ENCODE measurements at regions not wholly inside any gene's neighbourhood (a gene's known extent, or its start where the extent isn't known, plus 50 kb on each side); places are given as distances from the start of the nearest gene placed in this dataset.
"Not testable (repeated sequence)": the region's sequence is repeated elsewhere in the genome, so short reads cannot be mapped to it uniquely, and the experiment has no call there.

- BruUV-seq (replicated peaks): no TSS peak
- Histone ChIP-seq H3K9me3 (no peaks in the 10 kb centered on the region), H3K36me3 (ENCODE audit: control insufficient read depth, insufficient read depth, low read length) (no peaks in the 10 kb centered on the region), H3K4me1 (no peaks in the 10 kb centered on the region), H3K27me3 (replicated peaks; ENCODE audit: control insufficient read depth, insufficient read depth, low read length) (no peaks in the 10 kb centered on the region), H3K4me3 (ENCODE audit: low read depth, low read length) (no peak overlapping the region)
- DNase-seq: no peak
- Mint-ChIP-seq H3K4me1 (ENCODE audit: low read depth, unreplicated experiment) (no peaks in the 10 kb centered on the region), H3K27me3 (ENCODE audit: insufficient read depth, unreplicated experiment) (peaks cover 27% of the 10 kb centered on the region), H3K36me3 (ENCODE audit: insufficient read depth, unreplicated experiment) (no peaks in the 10 kb centered on the region), H3K9me3 (ENCODE audit: unreplicated experiment) (no peaks in the 10 kb centered on the region), H3K27ac (ENCODE audit: unreplicated experiment) (no peak overlapping the region), H3K4me3 (ENCODE audit: unreplicated experiment) (no peak overlapping the region)
- POLR2A ChIA-PET: no interaction called here
- CTCF ChIA-PET: no interaction called here
- TF ChIP-seq, protein P1, sequence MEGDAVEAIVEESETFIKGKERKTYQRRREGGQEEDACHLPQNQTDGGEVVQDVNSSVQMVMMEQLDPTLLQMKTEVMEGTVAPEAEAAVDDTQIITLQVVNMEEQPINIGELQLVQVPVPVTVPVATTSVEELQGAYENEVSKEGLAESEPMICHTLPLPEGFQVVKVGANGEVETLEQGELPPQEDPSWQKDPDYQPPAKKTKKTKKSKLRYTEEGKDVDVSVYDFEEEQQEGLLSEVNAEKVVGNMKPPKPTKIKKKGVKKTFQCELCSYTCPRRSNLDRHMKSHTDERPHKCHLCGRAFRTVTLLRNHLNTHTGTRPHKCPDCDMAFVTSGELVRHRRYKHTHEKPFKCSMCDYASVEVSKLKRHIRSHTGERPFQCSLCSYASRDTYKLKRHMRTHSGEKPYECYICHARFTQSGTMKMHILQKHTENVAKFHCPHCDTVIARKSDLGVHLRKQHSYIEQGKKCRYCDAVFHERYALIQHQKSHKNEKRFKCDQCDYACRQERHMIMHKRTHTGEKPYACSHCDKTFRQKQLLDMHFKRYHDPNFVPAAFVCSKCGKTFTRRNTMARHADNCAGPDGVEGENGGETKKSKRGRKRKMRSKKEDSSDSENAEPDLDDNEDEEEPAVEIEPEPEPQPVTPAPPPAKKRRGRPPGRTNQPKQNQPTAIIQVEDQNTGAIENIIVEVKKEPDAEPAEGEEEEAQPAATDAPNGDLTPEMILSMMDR (IDR thresholded peaks at IDR 0.05; ENCODE audit: insufficient read depth in 1 of 2, low read depth in 1 of 2, low read length in 1 of 2, severe bottlenecking in 1 of 2, unreplicated experiment in 1 of 2): no peak
- intact Hi-C loops (cut with micrococcal nuclease; ENCODE audit: unreplicated experiment): no loop called here
These were observed 108.5 kb upstream of the SPACA7 start for GRCh38 chr13:112267660-112268059.

GRCh38 chr13:112270951-112271350, 105.2 kb upstream of the SPACA7 start:
- no peak for DNase-seq
- no peaks in the 10 kb centered on the region for H3K36me3 ChIP-seq (ENCODE audit: control insufficient read depth, insufficient read depth, low read length)
- peaks cover 38% of the 10 kb centered on the region for H3K27me3 Mint-ChIP-seq (ENCODE audit: insufficient read depth, unreplicated experiment)
- H3K36me3 Mint-ChIP-seq (ENCODE audit: insufficient read depth, unreplicated experiment): no peaks in the 10 kb centered on the region
- no peaks in the 10 kb centered on the region for H3K4me1 ChIP-seq
- intact Hi-C loops (cut with micrococcal nuclease; ENCODE audit: unreplicated experiment): no loop called here
- H3K4me3 ChIP-seq (ENCODE audit: low read depth, low read length): no peak overlapping the region
- no peaks in the 10 kb centered on the region for H3K27me3 ChIP-seq (replicated peaks; ENCODE audit: control insufficient read depth, insufficient read depth, low read length)
- H3K9me3 ChIP-seq: no peaks in the 10 kb centered on the region
- no TSS peak for BruUV-seq (replicated peaks)
- no peaks in the 10 kb centered on the region for H3K4me1 Mint-ChIP-seq (ENCODE audit: low read depth, unreplicated experiment)
- H3K4me3 Mint-ChIP-seq (ENCODE audit: unreplicated experiment): no peak overlapping the region
- POLR2A ChIA-PET: no interaction called here
- no peaks in the 10 kb centered on the region for H3K9me3 Mint-ChIP-seq (ENCODE audit: unreplicated experiment)
- TF ChIP-seq, protein P1 (IDR thresholded peaks at IDR 0.05; ENCODE audit: insufficient read depth in 1 of 2, low read depth in 1 of 2, low read length in 1 of 2, severe bottlenecking in 1 of 2, unreplicated experiment in 1 of 2): no peak
- CTCF ChIA-PET: no interaction called here
- no peak overlapping the region for H3K27ac Mint-ChIP-seq (ENCODE audit: unreplicated experiment)

DNA sequence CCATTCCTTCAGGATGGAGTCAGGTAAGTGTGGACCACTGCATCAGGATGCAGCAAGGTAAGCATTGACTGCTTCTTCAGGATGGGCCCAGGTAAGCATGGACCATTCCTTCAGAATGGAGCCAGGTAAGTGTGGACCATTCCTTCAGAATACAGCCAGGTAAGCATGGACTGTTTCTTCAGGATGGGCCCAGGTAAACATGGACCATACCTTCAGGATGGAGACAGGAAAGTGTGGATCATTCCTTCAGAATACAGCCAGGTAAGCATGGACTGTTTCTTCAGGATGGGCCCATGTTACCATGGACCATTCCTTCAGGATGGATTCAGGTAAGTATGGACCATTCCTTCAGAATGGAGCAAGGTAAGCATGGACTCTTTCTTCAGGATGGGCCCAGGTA, 89.4 kb upstream of the SPACA7 start:
- POLR2A ChIA-PET; H3K9me3 ChIP-seq; H3K36me3 Mint-ChIP-seq (ENCODE audit: insufficient read depth, unreplicated experiment); H3K27me3 Mint-ChIP-seq (ENCODE audit: insufficient read depth, unreplicated experiment); H3K27ac Mint-ChIP-seq (ENCODE audit: unreplicated experiment); H3K27me3 ChIP-seq (replicated peaks; ENCODE audit: control insufficient read depth, insufficient read depth, low read length); H3K9me3 Mint-ChIP-seq (ENCODE audit: unreplicated experiment); H3K4me3 ChIP-seq (ENCODE audit: low read depth, low read length); CTCF ChIA-PET; H3K36me3 ChIP-seq (ENCODE audit: control insufficient read depth, insufficient read depth, low read length); H3K4me1 Mint-ChIP-seq (ENCODE audit: low read depth, unreplicated experiment); BruUV-seq (replicated peaks); H3K4me3 Mint-ChIP-seq (ENCODE audit: unreplicated experiment); DNase-seq; intact Hi-C loops (cut with micrococcal nuclease; ENCODE audit: unreplicated experiment); H3K4me1 ChIP-seq: not testable (repeated sequence)

- Mint-ChIP-seq H3K27ac (ENCODE audit: unreplicated experiment) (no peak overlapping the region), H3K27me3 (ENCODE audit: insufficient read depth, unreplicated experiment) (peaks cover 28% of the 10 kb centered on the region), H3K4me1 (ENCODE audit: low read depth, unreplicated experiment) (no peaks in the 10 kb centered on the region), H3K9me3 (ENCODE audit: unreplicated experiment) (no peaks in the 10 kb centered on the region), H3K4me3 (ENCODE audit: unreplicated experiment) (no peak overlapping the region), H3K36me3 (ENCODE audit: insufficient read depth, unreplicated experiment) (no peaks in the 10 kb centered on the region)
- intact Hi-C loops (cut with micrococcal nuclease; ENCODE audit: unreplicated experiment): no loop called here
- Histone ChIP-seq H3K9me3 (no peaks in the 10 kb centered on the region), H3K4me3 (ENCODE audit: low read depth, low read length) (no peak overlapping the region), H3K27me3 (replicated peaks; ENCODE audit: control insufficient read depth, insufficient read depth, low read length) (no peaks in the 10 kb centered on the region), H3K36me3 (ENCODE audit: control insufficient read depth, insufficient read depth, low read length) (no peaks in the 10 kb centered on the region), H3K4me1 (no peaks in the 10 kb centered on the region)
- DNase-seq: no peak
- TF ChIP-seq, protein P1 (IDR thresholded peaks at IDR 0.05; ENCODE audit: insufficient read depth in 1 of 2, low read depth in 1 of 2, low read length in 1 of 2, severe bottlenecking in 1 of 2, unreplicated experiment in 1 of 2): no peak
- POLR2A ChIA-PET: no interaction called here
- CTCF ChIA-PET: no interaction called here
- BruUV-seq (replicated peaks): no TSS peak
These were observed 55.9 kb upstream of the SPACA7 start for GRCh38 chr13:112320303-112320702.
